SK-N-MC (cell line): ENCODE measurements at regions not wholly inside any gene's neighbourhood (a gene's known extent, or its start where the extent isn't known, plus 50 kb on each side); places are given as distances from the start of the nearest gene placed in this dataset.

ENCODE experiments used
- DNase-seq: peaks from one replicate; pipeline ENCODE4 v3.0.0-alpha.2; 2011; ENCODE audit warnings: low read depth, low spot score
- H3K27ac ChIP-seq: fragments of 200-600 bp; sonication (generic); 2 replicates; pipeline ENCODE4 v1.5.1; 2016; ENCODE audit warnings: mixed run types
- H3K36me3 ChIP-seq: fragments of 200-600 bp; sonication (generic); 2 replicates; pipeline ENCODE4 v1.6.1; 2017; ENCODE audit warnings: antibody characterized with exemption, low read length, mixed read lengths; ENCODE audit not compliant: insufficient read depth
- H3K4me3 ChIP-seq: fragments of 200-600 bp; sonication (generic); 2 replicates; pipeline ENCODE4 v1.5.1; 2016
- H3K9ac ChIP-seq: fragments of 200-600 bp; sonication (generic); 2 replicates; pipeline ENCODE4 v1.8.0; 2017; ENCODE audit warnings: mixed run types, mixed read lengths; ENCODE audit not compliant: insufficient read length
- H3K9me3 ChIP-seq: fragments of 200-600 bp; sonication (generic); 2 replicates; pipeline ENCODE4 v1.6.1; 2017; ENCODE audit warnings: low read depth, mild to moderate bottlenecking, antibody characterized with exemption, low read length, moderate library complexity, mixed read lengths
- EZH2 ChIP-seq: fragments of 200-600 bp; sonication (generic); IDR thresholded peaks from one replicate; pipeline ENCODE4 v1.6.1; 2017; ENCODE audit warnings: antibody characterized with exemption
- FOXP2 ChIP-seq: optimal IDR thresholded peaks from 2 replicates; pipeline ENCODE3; 2011; ENCODE audit warnings: mild to moderate bottlenecking, moderate library complexity; ENCODE audit not compliant: insufficient read depth; ENCODE audit errors: extremely low read length, control extremely low read depth
- POLR2AphosphoS5 ChIP-seq: IDR thresholded peaks from 2 replicates; pipeline ENCODE4 v1.6.1; 2012; ENCODE audit warnings: mild to moderate bottlenecking, low read depth, low read length, borderline replicate concordance

- Histone ChIP-seq H3K36me3 (no peaks in the 10 kb centered on the region), H3K9me3 (no peaks in the 10 kb centered on the region), H3K9ac (no peak overlapping the region), H3K27ac (no peak overlapping the region), H3K4me3 (no peak overlapping the region)
- DNase-seq, result no peak
- TF ChIP-seq EZH2 (no peak), POLR2AphosphoS5 (no peak), FOXP2 (no peak)
These were observed 84.7 kb upstream of the THBS1 start for GRCh38 chr15:39495871-39496840.

GRCh38 chr15:39497016-39497758, 83.7 kb upstream of the THBS1 start:
- no peak overlapping the region for H3K4me3 ChIP-seq
- no peak overlapping the region for H3K27ac ChIP-seq
- no peaks in the 10 kb centered on the region for H3K9me3 ChIP-seq
- TF ChIP-seq POLR2AphosphoS5 (no peak), EZH2 (no peak), FOXP2 (no peak)
- no peaks in the 10 kb centered on the region for H3K36me3 ChIP-seq
- no peak overlapping the region for H3K9ac ChIP-seq
- no peak for DNase-seq

GRCh38 chr15:39497759-39498565, 82.9 kb upstream of the THBS1 start:
- TF ChIP-seq EZH2 (no peak), POLR2AphosphoS5 (no peak), FOXP2 (no peak)
- DNase-seq, result no peak
- H3K36me3 ChIP-seq, result no peaks in the 10 kb centered on the region
- no peak overlapping the region for H3K27ac ChIP-seq
- no peak overlapping the region for H3K4me3 ChIP-seq
- no peak overlapping the region for H3K9ac ChIP-seq
- H3K9me3 ChIP-seq, result no peaks in the 10 kb centered on the region

GRCh38 chr15:39498629-39499028, 82.2 kb upstream of the THBS1 start:
- H3K4me3 ChIP-seq, result no peak overlapping the region
- no peak overlapping the region for H3K27ac ChIP-seq
- H3K9ac ChIP-seq, result no peak overlapping the region
- no peaks in the 10 kb centered on the region for H3K9me3 ChIP-seq
- H3K36me3 ChIP-seq, result no peaks in the 10 kb centered on the region
- no peak for DNase-seq
- TF ChIP-seq POLR2AphosphoS5 (no peak), FOXP2 (no peak), EZH2 (no peak)

- no peak overlapping the region for H3K27ac ChIP-seq
- H3K36me3 ChIP-seq, result no peaks in the 10 kb centered on the region
- no peaks in the 10 kb centered on the region for H3K9me3 ChIP-seq
- no peak for DNase-seq
- TF ChIP-seq EZH2 (no peak), POLR2AphosphoS5 (no peak), FOXP2 (no peak)
- H3K4me3 ChIP-seq, result no peak overlapping the region
- H3K9ac ChIP-seq, result no peak overlapping the region
These were observed 81.8 kb upstream of the THBS1 start for GRCh38 chr15:39499042-39499441.

- DNase-seq, result no peak
- H3K36me3 ChIP-seq, result no peaks in the 10 kb centered on the region
These were observed 81.2 kb upstream of the THBS1 start for GRCh38 chr15:39499681-39500080.

GRCh38 chr15:39501366-39502081, 79.4 kb upstream of the THBS1 start:
- no peaks in the 10 kb centered on the region for H3K9me3 ChIP-seq
- TF ChIP-seq EZH2 (no peak), POLR2AphosphoS5 (no peak), FOXP2 (no peak)
- no peak overlapping the region for H3K27ac ChIP-seq
- H3K4me3 ChIP-seq, result no peak overlapping the region
- H3K9ac ChIP-seq, result no peak overlapping the region
- DNase-seq, result no peak
- no peaks in the 10 kb centered on the region for H3K36me3 ChIP-seq

More at GRCh38 chr15:39499681-39500080, 81.2 kb upstream of the THBS1 start:
- no peaks in the 10 kb centered on the region for H3K9me3 ChIP-seq
- no peak overlapping the region for H3K9ac ChIP-seq
- no peak overlapping the region for H3K27ac ChIP-seq
- no peak for TF ChIP-seq POLR2AphosphoS5
- no peak for TF ChIP-seq FOXP2
- TF ChIP-seq EZH2, result no peak
- no peak overlapping the region for H3K4me3 ChIP-seq
